B cell (primary cell): ENCODE measurements at regions not wholly inside any gene's neighbourhood (a gene's known extent, or its start where the extent isn't known, plus 50 kb on each side); places are given as distances from the start of the nearest gene placed in this dataset.

ENCODE experiments used
- ATAC-seq: fragments of 200-7000 bp; cut with Tn5 transposase; one replicate; pipeline ENCODE4 v1.10.0; 2021; ENCODE audit warnings: low read depth, mild to moderate bottlenecking, moderate number of reproducible peaks, moderate library complexity
- CTCF ChIA-PET: fragments of 350-600 bp; sonication (Branson Sonifier 250); formaldehyde crosslinking; loops from one replicate; lab custom pipeline; 2021; ENCODE audit warnings: antibody characterized with exemption, inconsistent platforms; lab: Charles Lee
- POLR2A ChIA-PET: fragments of 350-600 bp; sonication (Branson Sonifier 250); formaldehyde crosslinking; loops from one replicate; lab custom pipeline; 2021; ENCODE audit warnings: antibody characterized with exemption; lab: Charles Lee
- DNase-seq: peaks from one replicate; pipeline ENCODE4 v3.0.0; 2013
- H2AFZ ChIP-seq: 2 replicates; pipeline ENCODE4 v1.6.1; 2012; ENCODE audit warnings: mild to moderate bottlenecking, low read depth, low read length; ENCODE audit not compliant: insufficient read depth, poor library complexity, severe bottlenecking
- H3K27ac ChIP-seq, 2 donors: 1 replicate in 1 of 2; 2 replicates in 1 of 2; pipeline ENCODE4 v1.5.1; 2012 to 2013; ENCODE audit warnings: low read length in 2 of 2, mild to moderate bottlenecking in 2 of 2, moderate library complexity in 1 of 2
- H3K27me3 ChIP-seq, 4 experiments: fragments of 200-600 bp in 1 of 4; sonication (generic) in 1 of 4; replicated peaks in 1 of 4; 1 replicate in 2 of 4; 2 replicates in 2 of 4; pipeline versions ENCODE4 v1.6.1 to v1.7.0; 2013 to 2016; ENCODE audit warnings: low read length in 3 of 4, mild to moderate bottlenecking in 2 of 4, mixed read lengths in 1 of 4, moderate library complexity in 1 of 4; ENCODE audit not compliant: insufficient read depth in 4 of 4, control insufficient read depth in 3 of 4; ENCODE audit errors: control extremely low read depth in 1 of 4
- H3K36me3 ChIP-seq, 2 experiments: replicated peaks in 1 of 2; 1 replicate in 1 of 2; 2 replicates in 1 of 2; pipeline versions ENCODE4 v1.6.1 to v1.7.1; 2013; ENCODE audit warnings: low read length in 1 of 2; ENCODE audit not compliant: insufficient read depth in 2 of 2, control insufficient read depth in 1 of 2; ENCODE audit errors: control extremely low read depth in 1 of 2, extremely low read depth in 1 of 2
- H3K4me1 ChIP-seq, 2 donors: fragments of 200-600 bp in 1 of 2; sonication (generic) in 1 of 2; 1 replicate in 1 of 2; 2 replicates in 1 of 2; pipeline versions ENCODE4 v1.5.1 to v1.6.1; 2013 to 2017; ENCODE audit warnings: low read length in 2 of 2; ENCODE audit not compliant: control insufficient read depth in 2 of 2, insufficient read depth in 2 of 2
- H3K4me2 ChIP-seq: replicated peaks from 2 replicates; pipeline ENCODE3; 2012; ENCODE audit warnings: mild to moderate bottlenecking, low read depth, low read length; ENCODE audit not compliant: poor library complexity, severe bottlenecking
- H3K4me3 ChIP-seq, 5 experiments: fragments of 200-600 bp in 1 of 5; sonication (generic) in 1 of 5; 1 replicate in 3 of 5; 2 replicates in 2 of 5; pipeline versions ENCODE4 v1.5.1 to v1.7.0; 2011 to 2016; ENCODE audit warnings: low read length in 4 of 5, mild to moderate bottlenecking in 4 of 5, low read depth in 2 of 5, control low read depth in 1 of 5, moderate library complexity in 1 of 5; ENCODE audit not compliant: insufficient read depth in 1 of 5; ENCODE audit errors: control extremely low read depth in 1 of 5, extremely low read depth in 1 of 5
- H3K79me2 ChIP-seq: fragments of 200-600 bp; sonication (generic); one replicate; pipeline ENCODE4 v1.6.0; 2016; ENCODE audit warnings: low read length; ENCODE audit not compliant: control insufficient read depth, insufficient read depth
- H3K9ac ChIP-seq: fragments of 200-600 bp; sonication (generic); 2 replicates; pipeline ENCODE4 v1.6.1; 2017; ENCODE audit warnings: mild to moderate bottlenecking, low read length, moderate library complexity
- H3K9me3 ChIP-seq, 3 donors: one replicate each; pipeline versions ENCODE4 v1.6.1 to v1.7.1; 2013; ENCODE audit warnings: low read length in 2 of 3; ENCODE audit not compliant: control insufficient read depth in 2 of 3, insufficient read depth in 1 of 3; ENCODE audit errors: control extremely low read depth in 1 of 3
- H4K20me1 ChIP-seq: 2 replicates; pipeline ENCODE4 v1.6.0; 2012; ENCODE audit warnings: mild to moderate bottlenecking, low read length; ENCODE audit not compliant: insufficient read depth, control insufficient read depth, poor library complexity, severe bottlenecking
- H3K27ac Mint-ChIP-seq: one replicate; pipeline ENCODE4 v1.8.0; 2021; ENCODE audit warnings: mixed read lengths
- H3K27me3 Mint-ChIP-seq: one replicate; pipeline ENCODE4 v1.8.0; 2021; ENCODE audit warnings: mixed read lengths
- H3K4me1 Mint-ChIP-seq: one replicate; pipeline ENCODE4 v1.8.0; 2021; ENCODE audit warnings: mixed read lengths
- H3K4me3 Mint-ChIP-seq: one replicate; pipeline ENCODE4 v1.8.0; 2021; ENCODE audit warnings: mixed read lengths
- H3K9me3 Mint-ChIP-seq: one replicate; pipeline ENCODE4 v1.8.0; 2022; ENCODE audit warnings: mixed read lengths; ENCODE audit not compliant: insufficient read depth
- CTCF ChIP-seq: fragments of 200-600 bp; IDR thresholded peaks from one replicate; pipeline ENCODE4 v1.8.0; 2022; ENCODE audit warnings: antibody characterized with exemption, mild to moderate bottlenecking
- EZH2 ChIP-seq: IDR thresholded peaks from 2 replicates; pipeline ENCODE4 v1.6.1; 2012; ENCODE audit warnings: borderline replicate concordance, low read depth, mild to moderate bottlenecking, moderate library complexity, low read length; ENCODE audit not compliant: insufficient read depth, poor library complexity, severe bottlenecking
- WGBS: methylation state at CpG from one replicate; pipeline ENCODE4 v1.1.5; 2013; ENCODE audit warnings: missing lambda C conversion rate; ENCODE audit not compliant: insufficient coverage; 5-methylcytosine and 5-hydroxymethylcytosine counted together
- intact Hi-C: fragments of 100-400 bp; cut with micrococcal nuclease; formaldehyde crosslinking; loops from one replicate; pipeline ENCODE4 v1.10.0; 2022

GRCh38 chr14:61192989-61193388 is 88.1 kb downstream of the TMEM30B start:
- H3K36me3 ChIP-seq = no peaks in the 10 kb centered on the region
- peaks cover 0 to 21% (median 15%) of the 10 kb centered on the region in 4 experiments for H3K27me3 ChIP-seq
- Mint-ChIP-seq H3K9me3 (no peaks in the 10 kb centered on the region), H3K27me3 (peaks cover 55% of the 10 kb centered on the region), H3K27ac (no peak overlapping the region), H3K4me3 (no peak overlapping the region), H3K4me1 (peaks cover 9% of the 10 kb centered on the region)
- H3K4me1 ChIP-seq = peaks cover 0 to 9% of the 10 kb centered on the region in 2 donors
- ChIA-PET CTCF (no interaction called here), POLR2A (no interaction called here)
- no peak for TF ChIP-seq EZH2
- no peak for TF ChIP-seq CTCF
- H3K4me3 ChIP-seq = no peak overlapping the region
- ATAC-seq (no peak), DNase-seq (no peak)
- no peak overlapping the region for H3K9ac ChIP-seq
- intact Hi-C loops = no loop called here
- no peak overlapping the region for H3K27ac ChIP-seq
- H3K4me2 ChIP-seq = no peak overlapping the region
- H3K79me2 ChIP-seq = no peaks in the 10 kb centered on the region
- peaks cover 0 to 4% (median 0%) of the 10 kb centered on the region in 3 donors for H3K9me3 ChIP-seq
- H2AFZ ChIP-seq = no peak overlapping the region
- H4K20me1 ChIP-seq = no peaks in the 10 kb centered on the region

GRCh38 chr14:61191733-61192132 is 89.4 kb downstream of the TMEM30B start:
- H3K27me3 Mint-ChIP-seq = peaks cover 61% of the 10 kb centered on the region
- DNase-seq = no peak
- WGBS = no CpG with 5 or more reads among the region's 1 CpG

More at GRCh38 chr14:61191733-61192132, 89.4 kb downstream of the TMEM30B start:
- Histone ChIP-seq H3K79me2 (no peaks in the 10 kb centered on the region), H3K9me3 (peaks cover 0 to 4% (median 0%) of the 10 kb centered on the region in 3 donors), H3K4me1 (peaks cover 0 to 9% of the 10 kb centered on the region in 2 donors), H4K20me1 (no peaks in the 10 kb centered on the region), H3K27me3 (peaks cover 0 to 25% (median 17%) of the 10 kb centered on the region in 4 experiments), H3K9ac (no peak overlapping the region), H3K4me3 (no peak overlapping the region), H3K36me3 (no peaks in the 10 kb centered on the region), H3K4me2 (no peak overlapping the region), H3K27ac (no peak overlapping the region), H2AFZ (no peak overlapping the region)
- CTCF ChIA-PET = interaction anchor here (0.7 kb wide), 1 partner anchor 58 kb away, joined by 3 read pairs; no protein-coding TSS in a partner anchor
- no peak overlapping the region for H3K27ac Mint-ChIP-seq
- no peak for ATAC-seq
- POLR2A ChIA-PET = no interaction called here
- H3K4me1 Mint-ChIP-seq = peaks cover 9% of the 10 kb centered on the region
- intact Hi-C loops = no loop called here
- H3K4me3 Mint-ChIP-seq = no peak overlapping the region
- TF ChIP-seq EZH2 (no peak), CTCF (no peak)
- H3K9me3 Mint-ChIP-seq = no peaks in the 10 kb centered on the region
